ENCODE measurements at regions not wholly inside any gene's neighbourhood (a gene's known extent, or its start where the extent isn't known, plus 50 kb on each side); places are given as distances from the start of the nearest gene placed in this dataset.

DNA sequence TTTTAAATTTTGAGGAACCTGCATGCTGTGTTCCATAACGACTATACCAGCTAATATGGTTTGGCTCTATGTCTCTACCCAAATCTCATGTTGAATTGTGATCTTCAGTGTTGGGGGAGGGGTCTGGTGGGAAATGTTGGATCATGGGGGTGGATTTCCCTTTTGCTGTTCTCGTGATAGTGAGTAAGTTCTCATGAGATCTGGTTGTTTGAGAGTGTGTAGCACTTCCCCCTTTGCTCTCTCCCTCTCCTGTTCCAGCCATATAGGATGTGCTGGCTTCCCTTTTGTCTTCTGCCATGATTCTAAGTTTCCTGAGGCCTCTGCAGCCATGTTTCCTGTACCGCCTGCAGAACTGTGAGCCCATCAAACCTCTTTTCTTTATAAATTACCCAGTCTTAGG is 61.8 kb upstream of the NEDD9 start:
- in situ Hi-C loops (cut with MboI; ENCODE audit: low sequenced_read_pairs) (no loop called here), intact Hi-C loops (cut with micrococcal nuclease) (no loop called here), dilution Hi-C loops (cut with HindIII; ENCODE audit: low sequenced_read_pairs, unreplicated experiment) (no loop called here)
- H3K27ac ChIP-seq (ENCODE audit: insufficient read depth, low read length) = no peak overlapping the region
- no peak overlapping the region for H2BK120ac ChIP-seq (ENCODE audit: low read depth, low read length)
- H2BK5ac ChIP-seq (ENCODE audit: low read depth, low read length, poor library complexity, severe bottlenecking) = no peak overlapping the region
- DNase-seq (no peak), ATAC-seq (ENCODE audit: low read depth) (no peak)
- H3K4ac ChIP-seq (ENCODE audit: low read depth, low read length) = no peak overlapping the region
- no peaks in the 10 kb centered on the region for H4K20me1 ChIP-seq (ENCODE audit: insufficient read depth, low read length)
- H3K9me3 ChIP-seq (ENCODE audit: control insufficient read depth, insufficient read depth, low read length) = peaks cover 5% of the 10 kb centered on the region; the same call in 1 of the 2 replicates
- no peak overlapping the region for H3K9ac ChIP-seq (ENCODE audit: low read depth, low read length)
- H4K5ac ChIP-seq (ENCODE audit: low read depth, low read length) = no peak overlapping the region
- ChIA-PET CTCF (no interaction called here), POLR2A (ENCODE audit: unreplicated experiment) (no interaction called here)
- no peak overlapping the region for H3K14ac ChIP-seq (replicated peaks; ENCODE audit: low read depth, low read length)
- H3K9me1 ChIP-seq (ENCODE audit: insufficient read depth, low read length) = no peaks in the 10 kb centered on the region
- H3K27me3 ChIP-seq (ENCODE audit: control insufficient read depth, insufficient read depth, low read length) = no peaks in the 10 kb centered on the region
- H2BK15ac ChIP-seq (ENCODE audit: low read depth, low read length) = no peak overlapping the region
- H4K91ac ChIP-seq (ENCODE audit: insufficient read depth, low read depth, low read length) = no peak overlapping the region
- H4K8ac ChIP-seq (ENCODE audit: low read depth in 2 of 2, low read length in 2 of 2) = no peak overlapping the region
- no TSS peak for BruUV-seq (replicated peaks)
- no peak overlapping the region for H3K4me2 ChIP-seq (ENCODE audit: low read depth, low read length)
- no peak overlapping the region for H2AFZ ChIP-seq (replicated peaks; ENCODE audit: low read length, poor library complexity)
- no peak overlapping the region for H3K23ac ChIP-seq (ENCODE audit: low read depth, low read length)
- peaks cover 2% of the 10 kb centered on the region; the same call in 1 of the 2 replicates for H3K4me1 ChIP-seq (ENCODE audit: control insufficient read depth, insufficient read depth, low read length)
- H2BK20ac ChIP-seq (ENCODE audit: low read depth, low read length) = no peak overlapping the region
- H2AK5ac ChIP-seq (ENCODE audit: low read depth, low read length) = no peak overlapping the region
- no CpG with 5 or more reads among the region's 3 CpGs for WGBS, 2 experiments (ENCODE audit: extremely low coverage in 2 of 2, insufficient read length in 1 of 2)
- H2AK9ac ChIP-seq (replicated peaks; ENCODE audit: low read depth, low read length, poor library complexity) = no peak overlapping the region
- H3K4me3 ChIP-seq (ENCODE audit: insufficient read depth, low read depth, low read length) = no peak overlapping the region
- no peak overlapping the region for H3K56ac ChIP-seq (ENCODE audit: extremely low read depth, insufficient read depth, low read length)
- no peak for TF ChIP-seq RFX5 (IDR thresholded peaks at IDR 0.05; ENCODE audit: low read depth, low read length)
- no peak for TF ChIP-seq MXI1 (IDR thresholded peaks at IDR 0.05; ENCODE audit: borderline replicate concordance, low read depth, low read length)
- TF ChIP-seq BHLHE40 (IDR thresholded peaks at IDR 0.05; ENCODE audit: low read depth, low read length) = no peak
- TF ChIP-seq, protein P1, sequence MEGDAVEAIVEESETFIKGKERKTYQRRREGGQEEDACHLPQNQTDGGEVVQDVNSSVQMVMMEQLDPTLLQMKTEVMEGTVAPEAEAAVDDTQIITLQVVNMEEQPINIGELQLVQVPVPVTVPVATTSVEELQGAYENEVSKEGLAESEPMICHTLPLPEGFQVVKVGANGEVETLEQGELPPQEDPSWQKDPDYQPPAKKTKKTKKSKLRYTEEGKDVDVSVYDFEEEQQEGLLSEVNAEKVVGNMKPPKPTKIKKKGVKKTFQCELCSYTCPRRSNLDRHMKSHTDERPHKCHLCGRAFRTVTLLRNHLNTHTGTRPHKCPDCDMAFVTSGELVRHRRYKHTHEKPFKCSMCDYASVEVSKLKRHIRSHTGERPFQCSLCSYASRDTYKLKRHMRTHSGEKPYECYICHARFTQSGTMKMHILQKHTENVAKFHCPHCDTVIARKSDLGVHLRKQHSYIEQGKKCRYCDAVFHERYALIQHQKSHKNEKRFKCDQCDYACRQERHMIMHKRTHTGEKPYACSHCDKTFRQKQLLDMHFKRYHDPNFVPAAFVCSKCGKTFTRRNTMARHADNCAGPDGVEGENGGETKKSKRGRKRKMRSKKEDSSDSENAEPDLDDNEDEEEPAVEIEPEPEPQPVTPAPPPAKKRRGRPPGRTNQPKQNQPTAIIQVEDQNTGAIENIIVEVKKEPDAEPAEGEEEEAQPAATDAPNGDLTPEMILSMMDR (conservative IDR thresholded peaks at IDR 0.05; ENCODE audit: low read depth, low read length) = no peak
- TF ChIP-seq CEBPB (IDR thresholded peaks at IDR 0.05; ENCODE audit: low read depth, low read length) = no peak
- TF ChIP-seq MAZ (IDR thresholded peaks at IDR 0.05; ENCODE audit: borderline replicate concordance, low read depth, low read length) = no peak
- no peak for TF ChIP-seq POLR2A (IDR thresholded peaks at IDR 0.05; ENCODE audit: low read depth, low read length)
- H3K18ac ChIP-seq (ENCODE audit: low read depth, low read length) = no peak overlapping the region
- no peaks in the 10 kb centered on the region for H3K79me1 ChIP-seq (ENCODE audit: low read depth in 1 of 2, low read length in 2 of 2)
- H3K36me3 ChIP-seq (ENCODE audit: control insufficient read depth, insufficient read depth, low read length) = no peaks in the 10 kb centered on the region
